ENCODE measurements at regions not wholly inside any gene's neighbourhood (a gene's known extent, or its start where the extent isn't known, plus 50 kb on each side); places are given as distances from the start of the nearest gene placed in this dataset.
"Not testable (repeated sequence)": the region's sequence is repeated elsewhere in the genome, so short reads cannot be mapped to it uniquely, and the experiment has no call there.

GRCh38 chr3:74131546-74132328, 482.7 kb downstream of the CNTN3 start:
- H2AK5ac ChIP-seq (ENCODE audit: low read length); H3K79me1 ChIP-seq (ENCODE audit: low read length): not testable (repeated sequence)
- WGBS (ENCODE audit: extremely low coverage, insufficient coverage, insufficient read length), result no CpG with 5 or more reads among the region's 6 CpGs

DNA sequence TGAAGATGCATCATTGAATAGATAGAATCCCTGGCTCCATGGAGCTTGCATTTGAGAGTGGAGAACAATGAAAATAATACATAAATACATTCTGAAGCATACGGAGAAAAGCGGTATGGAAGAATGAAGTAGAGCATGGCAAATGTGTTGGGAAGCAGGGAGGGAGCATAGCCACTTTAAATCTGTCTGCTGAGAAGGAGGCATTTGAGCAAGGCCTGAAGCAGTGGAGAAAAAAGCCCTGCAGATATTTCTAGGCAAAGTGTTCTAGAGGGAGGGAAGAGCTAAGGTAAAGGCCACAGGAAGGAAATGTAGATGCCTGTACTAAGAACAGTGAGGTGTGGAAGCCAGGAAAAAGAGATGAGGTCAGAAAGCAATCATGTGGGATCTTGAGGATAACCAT, 484.8 kb downstream of the CNTN3 start:
- Histone ChIP-seq H4K8ac (ENCODE audit: low read depth, low read length) (no peak overlapping the region), H3K27me3 (ENCODE audit: insufficient read depth, low read length) (no peaks in the 10 kb centered on the region), H3K14ac (ENCODE audit: low read length) (no peak overlapping the region), H3K9ac (ENCODE audit: low read length) (no peak overlapping the region), H3K23ac (ENCODE audit: low read length) (no peak overlapping the region), H3K27ac (ENCODE audit: low read depth, low read length) (no peak overlapping the region), H3K9me3 (ENCODE audit: insufficient read depth, low read depth, low read length) (no peaks in the 10 kb centered on the region), H2BK120ac (ENCODE audit: insufficient read depth, low read length, poor library complexity) (no peak overlapping the region), H4K12ac (ENCODE audit: low read depth, low read length) (no peak overlapping the region), H2BK12ac (ENCODE audit: low read length) (no peak overlapping the region), H3K79me2 (ENCODE audit: control insufficient read depth, insufficient read depth, low read length, poor library complexity) (no peaks in the 10 kb centered on the region), H3K4me3 (ENCODE audit: low read depth, low read length) (no peak overlapping the region), H2BK5ac (ENCODE audit: low read depth, low read length, poor library complexity) (no peak overlapping the region), H3K36me3 (ENCODE audit: control insufficient read depth in 1 of 2, insufficient read depth in 2 of 2, low read length in 2 of 2) (no peaks in the 10 kb centered on the region), H4K91ac (ENCODE audit: low read depth, low read length) (no peak overlapping the region), H3K18ac (ENCODE audit: low read length) (no peak overlapping the region), H3K4me2 (ENCODE audit: low read length) (no peak overlapping the region), H3K4ac (ENCODE audit: low read depth, low read length) (no peak overlapping the region), H3K79me1 (ENCODE audit: low read length) (no peaks in the 10 kb centered on the region), H2AK5ac (ENCODE audit: low read length) (no peak overlapping the region), H2AFZ (ENCODE audit: insufficient read depth, low read length, poor library complexity) (no peak overlapping the region), H3K4me1 (ENCODE audit: control insufficient read depth in 1 of 2, insufficient read depth in 2 of 2, low read length in 2 of 2) (peaks cover 2 to 3% of the 10 kb centered on the region in 2 experiments)
- no CpG with 5 or more reads among the region's 2 CpGs for WGBS (ENCODE audit: extremely low coverage, insufficient coverage, insufficient read length)
- no peak for DNase-seq

More at GRCh38 chr3:74131546-74132328, 482.7 kb downstream of the CNTN3 start:
- H3K23ac ChIP-seq (ENCODE audit: low read length); H2BK12ac ChIP-seq (ENCODE audit: low read length); H3K36me3 ChIP-seq (ENCODE audit: control insufficient read depth in 1 of 2, insufficient read depth in 2 of 2, low read length in 2 of 2); H3K9ac ChIP-seq (ENCODE audit: low read length); H3K79me2 ChIP-seq (ENCODE audit: control insufficient read depth, insufficient read depth, low read length, poor library complexity); H3K4me2 ChIP-seq (ENCODE audit: low read length); H3K9me3 ChIP-seq (ENCODE audit: insufficient read depth, low read depth, low read length); DNase-seq; H3K18ac ChIP-seq (ENCODE audit: low read length); H3K14ac ChIP-seq (ENCODE audit: low read length); H3K4me1 ChIP-seq (ENCODE audit: control insufficient read depth in 1 of 2, insufficient read depth in 2 of 2, low read length in 2 of 2); H2AFZ ChIP-seq (ENCODE audit: insufficient read depth, low read length, poor library complexity); H3K4me3 ChIP-seq (ENCODE audit: low read depth, low read length); H2BK120ac ChIP-seq (ENCODE audit: insufficient read depth, low read length, poor library complexity); H3K27me3 ChIP-seq (ENCODE audit: insufficient read depth, low read length); H4K12ac ChIP-seq (ENCODE audit: low read depth, low read length); H4K8ac ChIP-seq (ENCODE audit: low read depth, low read length); H2BK5ac ChIP-seq (ENCODE audit: low read depth, low read length, poor library complexity); H3K4ac ChIP-seq (ENCODE audit: low read depth, low read length); H3K27ac ChIP-seq (ENCODE audit: low read depth, low read length); H4K91ac ChIP-seq (ENCODE audit: low read depth, low read length): not testable (repeated sequence)

- H3K79me2 ChIP-seq (ENCODE audit: control insufficient read depth, insufficient read depth, low read length, poor library complexity), result no peaks in the 10 kb centered on the region
- H3K18ac ChIP-seq (ENCODE audit: low read length), result no peak overlapping the region
- no peak overlapping the region for H2AFZ ChIP-seq (ENCODE audit: insufficient read depth, low read length, poor library complexity)
- H3K23ac ChIP-seq (ENCODE audit: low read length), result no peak overlapping the region
- H2BK12ac ChIP-seq (ENCODE audit: low read length), result no peak overlapping the region
- H3K36me3 ChIP-seq (ENCODE audit: control insufficient read depth in 1 of 2, insufficient read depth in 2 of 2, low read length in 2 of 2), result no peaks in the 10 kb centered on the region
- H3K27ac ChIP-seq (ENCODE audit: low read depth, low read length), result no peak overlapping the region
- H4K12ac ChIP-seq (ENCODE audit: low read depth, low read length), result no peak overlapping the region
- no peaks in the 10 kb centered on the region for H3K9me3 ChIP-seq (ENCODE audit: insufficient read depth, low read depth, low read length)
- WGBS (ENCODE audit: extremely low coverage, insufficient coverage, insufficient read length), result no CpG with 5 or more reads among the region's 1 CpG
- H2BK5ac ChIP-seq (ENCODE audit: low read depth, low read length, poor library complexity), result no peak overlapping the region
- H3K4ac ChIP-seq (ENCODE audit: low read depth, low read length), result no peak overlapping the region
- no peak for DNase-seq
- H3K14ac ChIP-seq (ENCODE audit: low read length), result no peak overlapping the region
- H3K79me1 ChIP-seq (ENCODE audit: low read length), result no peaks in the 10 kb centered on the region
- H2AK5ac ChIP-seq (ENCODE audit: low read length), result no peak overlapping the region
- peaks cover 2 to 3% of the 10 kb centered on the region in 2 experiments for H3K4me1 ChIP-seq (ENCODE audit: control insufficient read depth in 1 of 2, insufficient read depth in 2 of 2, low read length in 2 of 2)
- no peaks in the 10 kb centered on the region for H3K27me3 ChIP-seq (ENCODE audit: insufficient read depth, low read length)
- no peak overlapping the region for H3K4me3 ChIP-seq (ENCODE audit: low read depth, low read length)
- H4K91ac ChIP-seq (ENCODE audit: low read depth, low read length), result no peak overlapping the region
- no peak overlapping the region for H3K9ac ChIP-seq (ENCODE audit: low read length)
- no peak overlapping the region for H3K4me2 ChIP-seq (ENCODE audit: low read length)
- H4K8ac ChIP-seq (ENCODE audit: low read depth, low read length), result no peak overlapping the region
- no peak overlapping the region for H2BK120ac ChIP-seq (ENCODE audit: insufficient read depth, low read length, poor library complexity)
Observed at GRCh38 chr3:74129056-74129455, 485.4 kb downstream of the CNTN3 start.

- no CpG with 5 or more reads among the region's 1 CpG for WGBS (ENCODE audit: extremely low coverage, insufficient coverage, insufficient read length)
- Histone ChIP-seq H3K27ac (ENCODE audit: low read depth, low read length) (no peak overlapping the region), H3K36me3 (ENCODE audit: control insufficient read depth in 1 of 2, insufficient read depth in 2 of 2, low read length in 2 of 2) (no peaks in the 10 kb centered on the region), H4K8ac (ENCODE audit: low read depth, low read length) (no peak overlapping the region), H3K18ac (ENCODE audit: low read length) (no peak overlapping the region), H3K4me3 (ENCODE audit: low read depth, low read length) (no peak overlapping the region), H3K9me3 (ENCODE audit: insufficient read depth, low read depth, low read length) (no peaks in the 10 kb centered on the region), H3K4ac (ENCODE audit: low read depth, low read length) (no peak overlapping the region), H2AFZ (ENCODE audit: insufficient read depth, low read length, poor library complexity) (no peak overlapping the region), H4K12ac (ENCODE audit: low read depth, low read length) (no peak overlapping the region), H2BK5ac (ENCODE audit: low read depth, low read length, poor library complexity) (no peak overlapping the region), H3K4me2 (ENCODE audit: low read length) (no peak overlapping the region), H3K79me2 (ENCODE audit: control insufficient read depth, insufficient read depth, low read length, poor library complexity) (no peaks in the 10 kb centered on the region), H2AK5ac (ENCODE audit: low read length) (no peak overlapping the region), H3K4me1 (ENCODE audit: control insufficient read depth in 1 of 2, insufficient read depth in 2 of 2, low read length in 2 of 2) (peaks cover 2 to 3% of the 10 kb centered on the region in 2 experiments), H4K91ac (ENCODE audit: low read depth, low read length) (no peak overlapping the region), H3K27me3 (ENCODE audit: insufficient read depth, low read length) (no peaks in the 10 kb centered on the region), H3K9ac (ENCODE audit: low read length) (no peak overlapping the region), H3K23ac (ENCODE audit: low read length) (no peak overlapping the region), H3K79me1 (ENCODE audit: low read length) (no peaks in the 10 kb centered on the region), H2BK12ac (ENCODE audit: low read length) (no peak overlapping the region), H2BK120ac (ENCODE audit: insufficient read depth, low read length, poor library complexity) (no peak overlapping the region), H3K14ac (ENCODE audit: low read length) (no peak overlapping the region)
- no peak for DNase-seq
Observed at GRCh38 chr3:74127256-74127655, 487.2 kb downstream of the CNTN3 start.

Measured in trophoblast cell (in vitro differentiated cells and primary cell).